AG10803 (cell line): ENCODE measurements at regions not wholly inside any gene's neighbourhood (a gene's known extent, or its start where the extent isn't known, plus 50 kb on each side); places are given as distances from the start of the nearest gene placed in this dataset.
"Not testable (repeated sequence)": the region's sequence is repeated elsewhere in the genome, so short reads cannot be mapped to it uniquely, and the experiment has no call there.

Experiments used
- DNase-seq: peaks from one replicate; pipeline ENCODE4 v3.0.0; 2010; ENCODE audit warnings: low read depth
- H3K4me3 ChIP-seq: 2 replicates; pipeline ENCODE4 v1.5.1; 2011; ENCODE audit warnings: mild to moderate bottlenecking, low read length, control low read depth
- CTCF ChIP-seq: conservative IDR thresholded peaks from 2 replicates; pipeline ENCODE4 v1.5.1; 2011; ENCODE audit warnings: mild to moderate bottlenecking, low read length, control low read depth, inconsistent platforms

GRCh38 chrX:82756272-82756671 is 751.8 kb upstream of the POU3F4 start:
- TF ChIP-seq CTCF: no peak
- H3K4me3 ChIP-seq: no peak overlapping the region

GRCh38 chrX:82757614-82758013 is 750.5 kb upstream of the POU3F4 start:
- DNase-seq: no peak
- TF ChIP-seq CTCF: no peak
- H3K4me3 ChIP-seq: no peak overlapping the region

More at GRCh38 chrX:82756272-82756671, 751.8 kb upstream of the POU3F4 start:
- no peak for DNase-seq

GRCh38 chrX:82764521-82764920 is 743.6 kb upstream of the POU3F4 start:
- no peak for TF ChIP-seq CTCF
- no peak for DNase-seq
- no peak overlapping the region for H3K4me3 ChIP-seq

GRCh38 chrX:82765811-82766210 is 742.3 kb upstream of the POU3F4 start:
- no peak for DNase-seq
- TF ChIP-seq CTCF: no peak
- no peak overlapping the region for H3K4me3 ChIP-seq

- TF ChIP-seq CTCF: no peak
- no peak for DNase-seq
- no peak overlapping the region for H3K4me3 ChIP-seq
Measured at GRCh38 chrX:82775426-82775825, 732.7 kb upstream of the POU3F4 start.

- no peak overlapping the region for H3K4me3 ChIP-seq
- TF ChIP-seq CTCF: no peak
- DNase-seq: no peak
Measured at GRCh38 chrX:82782014-82782413, 726.1 kb upstream of the POU3F4 start.

- not testable (repeated sequence) for H3K4me3 ChIP-seq, DNase-seq
Measured at GRCh38 chrX:82812902-82813301, 695.2 kb upstream of the POU3F4 start.

- H3K4me3 ChIP-seq: no peak overlapping the region
- no peak for TF ChIP-seq CTCF
- DNase-seq: peak; percentile 21
Measured at GRCh38 chrX:82813671-82814078, 694.4 kb upstream of the POU3F4 start.
